Suprapubic skin (tissue), 4 donors: ENCODE measurements at regions not wholly inside any gene's neighbourhood (a gene's known extent, or its start where the extent isn't known, plus 50 kb on each side); places are given as distances from the start of the nearest gene placed in this dataset.

Experiments used
- CTCF ChIP-seq, 2 donors: fragments of 200-600 bp in 1 of 2; fragments of 450-650 bp in 1 of 2; sonication (generic) in 1 of 2; IDR thresholded peaks; one replicate each; pipeline ENCODE4 v1.5.1; 2016 to 2019; ENCODE audit warnings: antibody characterized with exemption in 2 of 2, mild to moderate bottlenecking in 1 of 2, moderate library complexity in 1 of 2
- POLR2A ChIP-seq, 2 donors: fragments of 450-650 bp; IDR thresholded peaks; one replicate each; pipeline ENCODE4 v1.6.1; 2017; ENCODE audit warnings: antibody characterized with exemption in 2 of 2, mild to moderate bottlenecking in 2 of 2, moderate library complexity in 2 of 2
- POLR2AphosphoS5 ChIP-seq, 3 donors: sonication (generic); formaldehyde crosslinking; IDR thresholded peaks; one replicate each; pipeline ENCODE4 v1.6.1; 2017; ENCODE audit warnings: antibody characterized with exemption in 3 of 3

DNA sequence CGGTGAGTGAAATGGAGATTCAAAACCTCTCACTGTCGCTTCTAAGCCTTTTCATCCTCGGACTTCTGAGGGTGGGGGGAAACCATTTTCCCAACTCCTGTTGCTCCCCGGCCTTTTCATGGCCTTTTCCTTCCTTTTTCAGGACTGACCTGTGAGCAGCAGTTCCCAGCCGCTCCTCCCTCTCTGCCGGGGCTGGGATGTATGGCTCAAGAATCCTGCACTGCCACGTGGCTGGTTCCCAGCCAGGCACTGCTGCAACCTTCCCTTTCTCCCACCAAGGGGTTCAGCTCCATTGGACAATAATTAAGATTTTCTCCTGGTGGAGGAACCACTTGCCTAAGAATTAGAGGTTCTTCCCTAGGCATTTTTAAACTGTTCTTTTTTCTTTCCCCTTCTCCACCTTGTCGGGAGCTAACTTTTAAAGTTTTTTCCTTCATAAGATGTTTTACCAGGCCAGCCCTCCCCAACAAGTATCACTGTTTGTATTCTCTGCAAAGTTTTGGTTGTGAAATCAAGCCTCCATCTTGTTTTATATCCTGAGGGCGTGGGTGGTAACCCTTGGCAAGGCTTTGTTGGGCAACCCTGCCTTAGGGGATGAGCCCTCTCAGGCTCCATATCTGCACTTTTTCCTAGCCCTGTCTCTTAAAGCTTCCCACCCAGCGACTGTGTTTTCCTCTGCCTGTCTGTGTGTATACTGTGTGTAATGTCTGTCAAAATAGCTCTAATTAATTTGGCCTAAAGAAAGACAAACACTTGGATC is 1166.6 kb upstream of the ADGRL2 start:
- TF ChIP-seq CTCF (IDR thresholded peaks at IDR 0.05) (no peak), POLR2A (IDR thresholded peaks at IDR 0.05) (no peak), POLR2AphosphoS5 (IDR thresholded peaks at IDR 0.05) (no peak)
